GM12873 (cell line): ENCODE measurements at regions not wholly inside any gene's neighbourhood (a gene's known extent, or its start where the extent isn't known, plus 50 kb on each side); places are given as distances from the start of the nearest gene placed in this dataset.

Source experiments
- TF ChIP-seq, protein P1 (sequence below): IDR thresholded peaks from 2 replicates; pipeline ENCODE4 v1.5.1; 2012; ENCODE audit warnings: low read depth, mild to moderate bottlenecking, moderate library complexity, low read length, control low read depth; ENCODE audit not compliant: insufficient read depth; ENCODE audit errors: missing control alignments

DNA sequence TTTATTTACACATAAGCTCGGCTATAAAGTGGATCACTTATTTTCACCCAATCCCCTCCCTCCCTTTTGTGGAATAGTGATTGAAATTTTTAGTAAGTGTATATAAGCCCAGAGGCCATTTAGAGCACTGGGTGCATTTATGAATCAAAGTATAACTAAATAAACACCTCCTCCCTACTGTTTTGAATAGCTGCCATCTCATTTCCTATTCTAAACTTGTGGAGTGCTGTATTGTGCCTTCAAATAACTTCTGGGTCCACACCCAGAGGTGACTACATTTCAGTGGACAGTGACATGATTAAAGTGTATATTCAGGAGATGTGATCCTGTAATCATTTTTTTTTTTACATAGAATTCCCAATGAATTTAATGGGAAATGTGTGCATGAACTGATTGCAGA lies 104.9 kb downstream of the TEX13C start:
- TF ChIP-seq, protein P1, sequence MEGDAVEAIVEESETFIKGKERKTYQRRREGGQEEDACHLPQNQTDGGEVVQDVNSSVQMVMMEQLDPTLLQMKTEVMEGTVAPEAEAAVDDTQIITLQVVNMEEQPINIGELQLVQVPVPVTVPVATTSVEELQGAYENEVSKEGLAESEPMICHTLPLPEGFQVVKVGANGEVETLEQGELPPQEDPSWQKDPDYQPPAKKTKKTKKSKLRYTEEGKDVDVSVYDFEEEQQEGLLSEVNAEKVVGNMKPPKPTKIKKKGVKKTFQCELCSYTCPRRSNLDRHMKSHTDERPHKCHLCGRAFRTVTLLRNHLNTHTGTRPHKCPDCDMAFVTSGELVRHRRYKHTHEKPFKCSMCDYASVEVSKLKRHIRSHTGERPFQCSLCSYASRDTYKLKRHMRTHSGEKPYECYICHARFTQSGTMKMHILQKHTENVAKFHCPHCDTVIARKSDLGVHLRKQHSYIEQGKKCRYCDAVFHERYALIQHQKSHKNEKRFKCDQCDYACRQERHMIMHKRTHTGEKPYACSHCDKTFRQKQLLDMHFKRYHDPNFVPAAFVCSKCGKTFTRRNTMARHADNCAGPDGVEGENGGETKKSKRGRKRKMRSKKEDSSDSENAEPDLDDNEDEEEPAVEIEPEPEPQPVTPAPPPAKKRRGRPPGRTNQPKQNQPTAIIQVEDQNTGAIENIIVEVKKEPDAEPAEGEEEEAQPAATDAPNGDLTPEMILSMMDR: no peak

- TF ChIP-seq, protein P1: peak; percentile 53
Measured at GRCh38 chrX:125436855-125437254, 117.2 kb downstream of the TEX13C start.

- TF ChIP-seq, protein P1: no peak
Measured at GRCh38 chrX:125439194-125439849, 119.7 kb downstream of the TEX13C start.

GRCh38 chrX:125444659-125445058 lies 125.0 kb downstream of the TEX13C start:
- TF ChIP-seq, protein P1: no peak

GRCh38 chrX:125475482-125475881 lies 155.8 kb downstream of the TEX13C start:
- TF ChIP-seq, protein P1: no peak

- TF ChIP-seq, protein P1: no peak
Measured at GRCh38 chrX:125492439-125492838, 172.8 kb downstream of the TEX13C start.

DNA sequence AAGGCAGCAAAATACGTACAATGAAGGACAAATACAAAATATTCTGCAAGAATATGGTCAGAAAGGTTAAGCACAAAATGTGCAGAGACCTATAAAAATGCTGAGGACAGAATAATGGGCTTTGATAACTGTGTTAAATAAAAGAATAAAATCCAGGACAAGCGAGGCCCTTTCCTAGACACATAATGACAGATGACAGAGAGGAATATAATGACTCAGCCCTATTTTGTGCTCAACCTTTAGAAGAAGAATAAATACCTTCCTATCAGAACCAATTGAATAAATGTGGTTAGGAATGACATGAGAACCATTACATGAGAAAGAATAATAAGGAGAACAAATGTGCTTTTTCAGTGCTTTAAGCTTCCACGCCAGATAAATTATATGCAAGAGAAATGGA lies 178.0 kb downstream of the TEX13C start:
- TF ChIP-seq, protein P1: no peak
